ENCODE measurements at regions not wholly inside any gene's neighbourhood (a gene's known extent, or its start where the extent isn't known, plus 50 kb on each side); places are given as distances from the start of the nearest gene placed in this dataset.

- no peak overlapping the region for H3K4me3 ChIP-seq (ENCODE audit: low read length)
- no peak overlapping the region for H3K27ac ChIP-seq (ENCODE audit: low read depth, low read length)
- H3K9me2 ChIP-seq (replicated peaks; ENCODE audit: control insufficient read depth, low read length) = no peaks in the 10 kb centered on the region
- H3K4me2 ChIP-seq (ENCODE audit: low read length) = no peak overlapping the region
- TF ChIP-seq CTCF (IDR thresholded peaks at IDR 0.05; ENCODE audit: low read depth, low read length, poor library complexity, severe bottlenecking) (no peak), EZH2phosphoT487 (IDR thresholded peaks at IDR 0.05; ENCODE audit: borderline replicate concordance, low read length) (no peak)
- no peaks in the 10 kb centered on the region for H3K36me3 ChIP-seq (ENCODE audit: control insufficient read depth, low read length)
- no peaks in the 10 kb centered on the region for H3K27me3 ChIP-seq (ENCODE audit: control insufficient read depth, low read length)
- H3K4me1 ChIP-seq (ENCODE audit: control insufficient read depth, low read length) = no peaks in the 10 kb centered on the region
- no peaks in the 10 kb centered on the region for H4K20me1 ChIP-seq (ENCODE audit: control insufficient read depth, insufficient read depth, low read depth, low read length)
- no peaks in the 10 kb centered on the region for H3K9me3 ChIP-seq (ENCODE audit: control insufficient read depth, insufficient read depth, low read length)
- H3F3A ChIP-seq (ENCODE audit: control insufficient read depth, insufficient read depth) = no peaks in the 10 kb centered on the region
- H3K79me2 ChIP-seq (ENCODE audit: control insufficient read depth, low read length) = no peaks in the 10 kb centered on the region
Measured at GRCh38 chr6:81485395-81485794, 267.1 kb downstream of the TENT5A start.

- Histone ChIP-seq H3K27me3 (ENCODE audit: control insufficient read depth, low read length) (no peaks in the 10 kb centered on the region), H3K36me3 (ENCODE audit: control insufficient read depth, low read length) (no peaks in the 10 kb centered on the region), H3K79me2 (ENCODE audit: control insufficient read depth, low read length) (no peaks in the 10 kb centered on the region), H3K9me2 (replicated peaks; ENCODE audit: control insufficient read depth, low read length) (no peaks in the 10 kb centered on the region), H3K9me3 (ENCODE audit: control insufficient read depth, insufficient read depth, low read length) (no peaks in the 10 kb centered on the region), H3K4me2 (ENCODE audit: low read length) (no peak overlapping the region), H4K20me1 (ENCODE audit: control insufficient read depth, insufficient read depth, low read depth, low read length) (no peaks in the 10 kb centered on the region), H3K4me3 (ENCODE audit: low read length) (no peak overlapping the region), H3K27ac (ENCODE audit: low read depth, low read length) (no peak overlapping the region), H3K4me1 (ENCODE audit: control insufficient read depth, low read length) (no peaks in the 10 kb centered on the region), H3F3A (ENCODE audit: control insufficient read depth, insufficient read depth) (no peaks in the 10 kb centered on the region)
- TF ChIP-seq EZH2phosphoT487 (IDR thresholded peaks at IDR 0.05; ENCODE audit: borderline replicate concordance, low read length) = no peak
- TF ChIP-seq CTCF (IDR thresholded peaks at IDR 0.05; ENCODE audit: low read depth, low read length, poor library complexity, severe bottlenecking) = no peak
Measured at GRCh38 chr6:81484251-81484650, 268.2 kb downstream of the TENT5A start.

GRCh38 chr6:81480139-81480538 is 272.3 kb downstream of the TENT5A start:
- H3K4me1 ChIP-seq (ENCODE audit: control insufficient read depth, low read length) = no peaks in the 10 kb centered on the region
- no peaks in the 10 kb centered on the region for H3K9me2 ChIP-seq (replicated peaks; ENCODE audit: control insufficient read depth, low read length)
- H3K4me3 ChIP-seq (ENCODE audit: low read length) = no peak overlapping the region
- H3K27ac ChIP-seq (ENCODE audit: low read depth, low read length) = no peak overlapping the region
- no peak overlapping the region for H3K4me2 ChIP-seq (ENCODE audit: low read length)
- no peaks in the 10 kb centered on the region for H3K79me2 ChIP-seq (ENCODE audit: control insufficient read depth, low read length)
- no peaks in the 10 kb centered on the region for H3K36me3 ChIP-seq (ENCODE audit: control insufficient read depth, low read length)
- no peak for TF ChIP-seq EZH2phosphoT487 (IDR thresholded peaks at IDR 0.05; ENCODE audit: borderline replicate concordance, low read length)
- TF ChIP-seq CTCF (IDR thresholded peaks at IDR 0.05; ENCODE audit: low read depth, low read length, poor library complexity, severe bottlenecking) = no peak
- H3K9me3 ChIP-seq (ENCODE audit: control insufficient read depth, insufficient read depth, low read length) = no peaks in the 10 kb centered on the region
- H4K20me1 ChIP-seq (ENCODE audit: control insufficient read depth, insufficient read depth, low read depth, low read length) = no peaks in the 10 kb centered on the region
- no peaks in the 10 kb centered on the region for H3K27me3 ChIP-seq (ENCODE audit: control insufficient read depth, low read length)
- no peaks in the 10 kb centered on the region for H3F3A ChIP-seq (ENCODE audit: control insufficient read depth, insufficient read depth)

- no peaks in the 10 kb centered on the region for H3K9me3 ChIP-seq (ENCODE audit: control insufficient read depth, insufficient read depth, low read length)
- no peak for TF ChIP-seq CTCF (IDR thresholded peaks at IDR 0.05; ENCODE audit: low read depth, low read length, poor library complexity, severe bottlenecking)
- no peak for TF ChIP-seq EZH2phosphoT487 (IDR thresholded peaks at IDR 0.05; ENCODE audit: borderline replicate concordance, low read length)
- H3F3A ChIP-seq (ENCODE audit: control insufficient read depth, insufficient read depth) = no peaks in the 10 kb centered on the region
- H3K4me2 ChIP-seq (ENCODE audit: low read length) = no peak overlapping the region
- H3K36me3 ChIP-seq (ENCODE audit: control insufficient read depth, low read length) = no peaks in the 10 kb centered on the region
- no peaks in the 10 kb centered on the region for H3K9me2 ChIP-seq (replicated peaks; ENCODE audit: control insufficient read depth, low read length)
- H3K4me1 ChIP-seq (ENCODE audit: control insufficient read depth, low read length) = no peaks in the 10 kb centered on the region
- no peaks in the 10 kb centered on the region for H3K79me2 ChIP-seq (ENCODE audit: control insufficient read depth, low read length)
- no peaks in the 10 kb centered on the region for H3K27me3 ChIP-seq (ENCODE audit: control insufficient read depth, low read length)
- no peak overlapping the region for H3K4me3 ChIP-seq (ENCODE audit: low read length)
- H4K20me1 ChIP-seq (ENCODE audit: control insufficient read depth, insufficient read depth, low read depth, low read length) = no peaks in the 10 kb centered on the region
- H3K27ac ChIP-seq (ENCODE audit: low read depth, low read length) = no peak overlapping the region
Measured at GRCh38 chr6:81476881-81477280, 275.6 kb downstream of the TENT5A start.

Data from DOHH2 (cell line).